T47D (cell line): ENCODE measurements at regions not wholly inside any gene's neighbourhood (a gene's known extent, or its start where the extent isn't known, plus 50 kb on each side); places are given as distances from the start of the nearest gene placed in this dataset.

Source experiments
- DNase-seq, 2 experiments: peaks; one replicate each; pipeline versions ENCODE4 v3.0.0 to v3.0.0-alpha.2; 2011 to 2012; ENCODE audit warnings: low read depth in 1 of 2, low spot score in 1 of 2
- JUND ChIP-seq: IDR thresholded peaks from 2 replicates; pipeline ENCODE4 v1.6.1; 2012; ENCODE audit warnings: low read depth
- in situ Hi-C: cut with HindIII; loops from 2 replicates; pipeline ENCODE4 v1.10.0; 2016; ENCODE audit warnings: low sequenced_read_pairs, low pct_unique_long_range_greater_than_20kb

DNA sequence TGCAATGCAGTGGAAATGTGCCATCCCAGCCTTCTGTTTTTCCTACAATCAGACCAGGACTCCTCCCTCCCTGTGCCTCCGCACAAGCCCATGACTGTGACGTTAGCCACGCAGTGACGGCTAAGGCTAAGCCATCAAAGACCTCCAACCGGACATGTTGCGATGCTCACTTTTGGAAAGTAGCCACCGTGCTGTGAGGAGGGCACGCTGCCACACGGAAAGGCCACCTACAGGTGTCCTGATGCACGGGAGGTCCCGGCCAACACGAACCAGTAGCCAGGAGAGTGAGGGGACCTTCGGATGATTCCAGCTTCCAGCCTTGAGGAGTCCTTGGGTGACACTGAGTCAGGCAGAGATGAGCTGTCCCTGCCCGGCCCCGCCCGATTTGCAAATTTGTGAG, 53.9 kb downstream of the FOXL1 start:
- no peak for DNase-seq
- no peak for TF ChIP-seq JUND
- in situ Hi-C loops, result no loop called here

GRCh38 chr16:86632944-86633343, 54.6 kb downstream of the FOXL1 start:
- DNase-seq, result no peak
- TF ChIP-seq JUND, result no peak
- in situ Hi-C loops, result no loop called here

GRCh38 chr16:86634292-86634691, 55.9 kb downstream of the FOXL1 start:
- no peak for TF ChIP-seq JUND
- in situ Hi-C loops, result no loop called here
- peak in 1 of 2 experiments; percentile 23 for DNase-seq

DNA sequence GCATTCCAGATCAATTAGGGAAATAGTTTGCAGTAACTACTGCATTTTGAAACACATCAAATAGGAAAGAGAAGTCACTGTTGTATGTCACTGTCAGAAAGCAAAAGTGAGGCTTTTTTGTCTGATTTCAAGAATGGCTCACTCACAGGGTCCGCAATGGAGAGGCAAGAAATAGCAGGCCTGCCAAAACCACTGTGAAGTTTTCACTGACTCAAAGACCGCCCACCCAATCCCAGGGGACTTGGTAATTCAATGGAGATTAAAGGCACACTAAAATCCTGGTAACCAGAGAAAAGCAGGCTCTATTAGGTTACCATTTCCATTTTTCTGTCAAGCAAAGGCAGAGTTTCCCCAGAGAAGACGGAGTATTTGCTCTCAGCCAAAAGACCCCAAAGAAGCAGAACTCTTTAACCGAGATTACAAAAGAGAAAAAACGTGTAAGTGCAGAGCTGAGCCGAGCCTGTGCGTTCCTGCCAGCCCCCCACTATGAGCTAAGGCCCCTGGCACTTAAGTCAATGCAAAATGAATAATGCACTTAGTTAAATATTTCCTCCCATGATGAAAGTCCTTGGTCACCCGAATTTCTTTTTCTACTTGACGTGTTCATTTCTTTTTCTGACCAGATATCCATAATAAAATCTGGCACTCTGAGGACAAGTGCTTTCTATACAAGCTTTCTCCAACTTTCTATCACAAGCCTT, 57.0 kb downstream of the FOXL1 start:
- no peak for DNase-seq
- TF ChIP-seq JUND, result no peak
- in situ Hi-C loops, result no loop called here

- no peak for TF ChIP-seq JUND
- in situ Hi-C loops, result no loop called here
- no peak for DNase-seq
Measured at GRCh38 chr16:86635926-86636325, 57.6 kb downstream of the FOXL1 start.

DNA sequence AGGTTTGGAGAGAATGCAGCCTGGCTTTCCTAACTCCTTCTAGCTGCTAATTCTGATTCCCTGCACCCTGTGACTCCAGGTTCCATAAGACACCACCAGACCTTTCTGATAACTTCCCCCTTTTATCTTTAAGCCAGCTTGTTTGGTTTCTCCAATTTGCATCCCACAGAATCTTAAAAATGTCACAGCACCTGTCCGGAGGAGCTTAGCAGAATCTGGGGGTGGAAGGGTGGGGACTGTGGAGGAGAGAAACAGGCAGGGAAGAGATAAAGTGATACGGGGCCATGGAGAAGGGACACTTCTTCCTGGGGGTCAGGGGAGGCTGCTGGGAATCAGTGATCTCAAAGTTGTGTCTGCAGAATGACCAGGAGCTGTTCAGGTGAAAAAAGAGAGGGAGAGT, 59.4 kb downstream of the FOXL1 start:
- no peak for DNase-seq
- in situ Hi-C loops, result no loop called here
- no peak for TF ChIP-seq JUND

DNA sequence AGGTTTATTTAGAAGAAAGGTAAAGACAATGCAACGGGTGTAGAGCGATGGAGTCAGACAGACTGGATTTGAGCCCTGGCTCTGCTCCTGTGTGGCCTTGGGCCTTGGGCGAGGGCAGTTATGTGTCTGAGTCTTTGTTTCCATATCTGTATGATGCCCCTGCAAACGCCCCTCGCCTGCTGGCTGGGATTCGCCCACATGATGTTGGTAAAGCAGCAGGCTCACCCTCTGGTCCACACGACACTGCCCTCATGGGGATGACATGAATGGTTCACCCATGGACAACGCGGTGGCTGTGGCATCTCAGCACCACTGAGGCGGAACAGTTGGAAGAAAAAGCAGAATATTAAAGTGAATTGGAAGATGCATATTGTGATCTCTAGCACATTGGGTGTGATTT, 60.3 kb downstream of the FOXL1 start:
- in situ Hi-C loops, result no loop called here
- DNase-seq, result no peak
- TF ChIP-seq JUND, result no peak

GRCh38 chr16:86639354-86639753, 61.0 kb downstream of the FOXL1 start:
- in situ Hi-C loops, result no loop called here
- no peak for TF ChIP-seq JUND
- no peak for DNase-seq

DNA sequence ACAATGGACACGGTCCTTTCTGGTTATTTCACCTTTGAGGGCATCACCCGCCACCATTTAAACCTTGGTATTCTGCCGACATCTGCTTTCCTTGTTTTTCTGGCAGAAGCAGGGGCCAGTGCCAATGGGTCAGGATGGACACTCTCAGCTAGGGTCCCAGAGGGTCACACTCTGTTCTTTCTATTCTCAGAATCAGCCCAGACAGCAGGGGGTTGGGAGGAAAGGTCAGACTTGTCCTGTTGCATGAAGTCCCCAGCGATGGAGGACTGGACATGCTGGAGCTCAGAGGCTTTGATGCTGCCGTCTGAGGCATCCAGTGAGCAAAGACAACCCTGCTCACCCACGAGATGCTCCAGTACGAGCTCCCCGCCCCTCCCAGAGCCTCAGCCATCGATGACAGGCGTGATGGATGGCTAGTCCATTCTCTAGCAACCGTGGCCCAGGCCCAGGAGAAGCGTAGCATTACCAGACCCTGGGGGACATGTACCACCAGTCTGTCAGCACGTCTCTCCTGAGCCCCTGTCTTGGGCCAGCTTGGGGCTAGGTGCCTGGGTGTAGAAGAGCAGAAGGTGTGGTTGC, 62.0 kb downstream of the FOXL1 start:
- DNase-seq, result no peak
- in situ Hi-C loops, result no loop called here
- TF ChIP-seq JUND, result no peak

GRCh38 chr16:86642087-86642486, 63.7 kb downstream of the FOXL1 start:
- in situ Hi-C loops, result no loop called here
- no peak for TF ChIP-seq JUND
- peak in 1 of 2 experiments; percentile 21 for DNase-seq

GRCh38 chr16:86643671-86644070, 65.3 kb downstream of the FOXL1 start:
- DNase-seq, result no peak
- TF ChIP-seq JUND, result no peak
- in situ Hi-C loops, result no loop called here

DNA sequence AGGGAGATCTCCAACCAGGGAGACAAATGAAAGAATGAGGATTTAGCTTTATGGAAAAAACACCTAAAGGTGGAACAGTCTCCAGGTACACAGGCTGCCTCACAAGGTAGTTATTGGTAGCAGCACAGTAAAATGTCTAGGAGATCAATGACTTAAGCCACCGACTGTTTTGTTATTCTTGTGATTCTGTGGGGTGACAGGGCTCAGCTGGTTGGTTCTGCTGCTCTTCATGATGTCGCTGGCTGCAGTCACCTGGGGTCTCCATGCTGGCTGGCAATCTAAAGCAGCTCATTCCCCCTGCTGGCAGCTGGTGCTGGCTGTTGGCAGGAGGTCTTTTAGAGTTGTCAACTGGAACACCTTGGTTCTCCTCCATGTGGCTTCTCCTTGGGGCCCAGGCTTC, 69.2 kb downstream of the FOXL1 start:
- no peak for TF ChIP-seq JUND
- in situ Hi-C loops, result no loop called here
- DNase-seq, result no peak

DNA sequence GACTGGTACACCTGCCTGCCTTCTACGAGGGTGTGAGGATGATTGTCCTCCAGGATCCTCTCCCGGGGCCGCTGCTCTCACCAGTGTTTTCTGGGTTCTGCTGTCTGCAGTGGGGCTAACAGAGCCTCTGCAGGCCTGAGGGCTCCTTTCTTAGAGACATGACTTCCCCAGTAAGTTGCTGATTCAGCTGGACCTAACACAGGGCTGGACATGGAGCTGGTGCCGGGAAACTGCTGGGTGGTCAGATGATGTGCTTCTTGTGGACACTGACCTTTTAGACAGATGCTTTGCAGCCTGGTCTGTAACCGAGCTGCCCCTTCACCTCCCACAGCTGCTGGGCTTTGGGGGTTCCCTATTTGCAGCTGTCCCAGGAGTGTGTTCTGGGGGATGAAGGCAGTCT, 71.5 kb downstream of the FOXL1 start:
- in situ Hi-C loops, result no loop called here
- TF ChIP-seq JUND, result no peak
- DNase-seq, result no peak
